Astrocyte (in vitro differentiated cells and primary cell): ENCODE measurements at regions not wholly inside any gene's neighbourhood (a gene's known extent, or its start where the extent isn't known, plus 50 kb on each side); places are given as distances from the start of the nearest gene placed in this dataset.

Experiments used
- DNase-seq: peaks from one replicate; pipeline ENCODE4 v3.0.0-alpha.2; 2010; ENCODE audit warnings: low read depth
- FAIRE-seq: peaks from 2 replicates; lab custom pipeline; 2011; peaks lifted over from hg19 to GRCh38; lab: Jason Lieb, UNC
- H2AFZ ChIP-seq: 2 replicates; pipeline ENCODE4 v1.6.0; 2012; ENCODE audit warnings: low read depth, low read length, inconsistent platforms
- H3K27ac ChIP-seq: 2 replicates; pipeline ENCODE4 v1.5.1; 2011; ENCODE audit warnings: low read depth, low read length, inconsistent platforms
- H3K27me3 ChIP-seq: 2 replicates; pipeline ENCODE4 v1.6.0; 2011; ENCODE audit warnings: low read length, inconsistent platforms; ENCODE audit not compliant: insufficient read depth
- H3K36me3 ChIP-seq: 2 replicates; pipeline ENCODE4 v1.5.1; 2011; ENCODE audit warnings: low read length, inconsistent platforms; ENCODE audit not compliant: insufficient read depth
- H3K4me1 ChIP-seq: 2 replicates; pipeline ENCODE4 v1.5.1; 2011; ENCODE audit warnings: low read length, inconsistent platforms; ENCODE audit not compliant: insufficient read depth
- H3K4me2 ChIP-seq: 2 replicates; pipeline ENCODE4 v1.6.0; 2012; ENCODE audit warnings: low read length, inconsistent platforms
- H3K4me3 ChIP-seq: 2 replicates; pipeline ENCODE4 v1.5.1; 2011; ENCODE audit warnings: low read depth, mild to moderate bottlenecking, low read length, inconsistent platforms; ENCODE audit not compliant: insufficient read depth
- H3K79me2 ChIP-seq: 2 replicates; pipeline ENCODE4 v1.6.0; 2012; ENCODE audit warnings: mild to moderate bottlenecking, low read length, inconsistent platforms; ENCODE audit not compliant: insufficient read depth
- H3K9ac ChIP-seq: 2 replicates; pipeline ENCODE4 v1.6.0; 2012; ENCODE audit warnings: mild to moderate bottlenecking, low read length, inconsistent platforms
- H3K9me3 ChIP-seq: 2 replicates; pipeline ENCODE4 v1.5.1; 2012; ENCODE audit warnings: low read depth, mild to moderate bottlenecking, low read length, inconsistent platforms; ENCODE audit not compliant: insufficient read depth
- H4K20me1 ChIP-seq: 2 replicates; pipeline ENCODE4 v1.6.0; 2012; ENCODE audit warnings: low read length, inconsistent platforms; ENCODE audit not compliant: insufficient read depth
- H3K27ac Mint-ChIP-seq: one replicate; pipeline ENCODE4 v1.8.0; 2021; ENCODE audit warnings: mild to moderate bottlenecking, mixed read lengths; ENCODE audit not compliant: unreplicated experiment
- H3K27me3 Mint-ChIP-seq: one replicate; pipeline ENCODE4 v1.8.0; 2021; ENCODE audit warnings: low read depth, mixed read lengths; ENCODE audit not compliant: unreplicated experiment
- H3K36me3 Mint-ChIP-seq: one replicate; pipeline ENCODE4 v1.8.0; 2021; ENCODE audit warnings: low read depth, mixed read lengths; ENCODE audit not compliant: unreplicated experiment
- H3K4me1 Mint-ChIP-seq: one replicate; pipeline ENCODE4 v1.8.0; 2021; ENCODE audit warnings: low read depth, mixed read lengths; ENCODE audit not compliant: unreplicated experiment
- H3K4me3 Mint-ChIP-seq: one replicate; pipeline ENCODE4 v1.8.0; 2021; ENCODE audit warnings: mild to moderate bottlenecking, moderate library complexity, mixed read lengths; ENCODE audit not compliant: unreplicated experiment
- H3K9me3 Mint-ChIP-seq: one replicate; pipeline ENCODE4 v1.8.0; 2021; ENCODE audit warnings: mild to moderate bottlenecking, mixed read lengths; ENCODE audit not compliant: unreplicated experiment
- EZH2 ChIP-seq: IDR thresholded peaks from 2 replicates; pipeline ENCODE4 v1.6.1; 2012; ENCODE audit warnings: mild to moderate bottlenecking, low read length, inconsistent platforms; ENCODE audit not compliant: insufficient read depth
- TF ChIP-seq, protein P1 (sequence below): IDR thresholded peaks from 2 replicates; pipeline ENCODE4 v1.5.1; 2011; ENCODE audit warnings: low read depth, mild to moderate bottlenecking, inconsistent platforms, low read length, moderate library complexity; ENCODE audit not compliant: insufficient read depth

DNA sequence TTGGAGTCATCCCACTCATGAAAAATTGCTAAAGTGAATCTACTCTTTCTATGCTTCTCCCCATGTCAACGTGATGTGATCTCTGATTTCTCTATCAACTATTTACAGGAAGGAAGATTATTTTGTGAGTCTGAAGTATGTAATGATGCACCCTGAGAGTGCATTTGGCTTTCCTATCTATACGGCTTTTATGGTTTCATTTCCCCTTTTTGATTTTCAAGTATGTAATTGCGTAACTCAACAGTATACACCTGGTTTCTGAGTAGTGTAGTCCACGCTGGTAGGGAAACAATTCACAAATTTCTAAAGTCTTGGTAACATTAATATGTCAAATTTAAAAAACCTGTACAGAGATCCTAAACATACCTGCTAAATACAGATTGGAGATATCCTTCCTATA lies 194.7 kb upstream of the SEMA3A start:
- Histone ChIP-seq H3K79me2 (no peaks in the 10 kb centered on the region), H3K4me3 (no peak overlapping the region), H3K4me2 (no peak overlapping the region), H3K36me3 (no peaks in the 10 kb centered on the region), H3K9ac (no peak overlapping the region), H3K9me3 (no peaks in the 10 kb centered on the region), H3K27ac (no peak overlapping the region), H4K20me1 (no peaks in the 10 kb centered on the region), H3K4me1 (no peaks in the 10 kb centered on the region), H2AFZ (no peak overlapping the region), H3K27me3 (no peaks in the 10 kb centered on the region)
- Mint-ChIP-seq H3K4me1 (peaks cover 2% of the 10 kb centered on the region), H3K9me3 (no peaks in the 10 kb centered on the region), H3K36me3 (no peaks in the 10 kb centered on the region), H3K27ac (no peak overlapping the region), H3K27me3 (no peaks in the 10 kb centered on the region), H3K4me3 (no peak overlapping the region)
- TF ChIP-seq, protein P1, sequence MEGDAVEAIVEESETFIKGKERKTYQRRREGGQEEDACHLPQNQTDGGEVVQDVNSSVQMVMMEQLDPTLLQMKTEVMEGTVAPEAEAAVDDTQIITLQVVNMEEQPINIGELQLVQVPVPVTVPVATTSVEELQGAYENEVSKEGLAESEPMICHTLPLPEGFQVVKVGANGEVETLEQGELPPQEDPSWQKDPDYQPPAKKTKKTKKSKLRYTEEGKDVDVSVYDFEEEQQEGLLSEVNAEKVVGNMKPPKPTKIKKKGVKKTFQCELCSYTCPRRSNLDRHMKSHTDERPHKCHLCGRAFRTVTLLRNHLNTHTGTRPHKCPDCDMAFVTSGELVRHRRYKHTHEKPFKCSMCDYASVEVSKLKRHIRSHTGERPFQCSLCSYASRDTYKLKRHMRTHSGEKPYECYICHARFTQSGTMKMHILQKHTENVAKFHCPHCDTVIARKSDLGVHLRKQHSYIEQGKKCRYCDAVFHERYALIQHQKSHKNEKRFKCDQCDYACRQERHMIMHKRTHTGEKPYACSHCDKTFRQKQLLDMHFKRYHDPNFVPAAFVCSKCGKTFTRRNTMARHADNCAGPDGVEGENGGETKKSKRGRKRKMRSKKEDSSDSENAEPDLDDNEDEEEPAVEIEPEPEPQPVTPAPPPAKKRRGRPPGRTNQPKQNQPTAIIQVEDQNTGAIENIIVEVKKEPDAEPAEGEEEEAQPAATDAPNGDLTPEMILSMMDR, result no peak
- no peak for TF ChIP-seq EZH2
- DNase-seq (no peak), FAIRE-seq (no peak)

DNA sequence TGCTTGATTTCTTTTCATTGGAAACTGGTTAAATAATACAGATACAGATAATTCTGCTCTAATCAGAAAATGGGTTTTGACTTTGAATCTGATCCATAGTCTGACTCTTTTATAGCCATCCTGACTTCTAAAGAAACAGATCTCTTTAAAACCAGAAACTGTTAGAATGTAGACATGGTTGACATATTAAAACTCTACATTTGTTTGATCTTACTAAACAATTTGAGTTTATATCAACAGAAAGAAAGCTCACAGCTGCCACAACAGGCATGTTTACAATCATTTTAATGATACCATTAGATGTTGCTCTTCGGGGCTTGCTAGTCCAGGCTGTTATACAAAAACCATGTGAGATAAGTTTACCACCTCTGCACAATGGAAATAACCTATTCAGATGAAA lies 193.0 kb upstream of the SEMA3A start:
- Histone ChIP-seq H3K27me3 (no peaks in the 10 kb centered on the region), H4K20me1 (no peaks in the 10 kb centered on the region), H3K9me3 (no peaks in the 10 kb centered on the region), H3K36me3 (no peaks in the 10 kb centered on the region), H3K79me2 (no peaks in the 10 kb centered on the region), H3K4me2 (no peak overlapping the region), H2AFZ (no peak overlapping the region), H3K4me3 (no peak overlapping the region), H3K4me1 (no peaks in the 10 kb centered on the region), H3K9ac (no peak overlapping the region), H3K27ac (no peak overlapping the region)
- Mint-ChIP-seq H3K4me3 (no peak overlapping the region), H3K36me3 (no peaks in the 10 kb centered on the region), H3K4me1 (no peaks in the 10 kb centered on the region), H3K27ac (no peak overlapping the region), H3K27me3 (no peaks in the 10 kb centered on the region), H3K9me3 (no peaks in the 10 kb centered on the region)
- no peak for FAIRE-seq
- no peak for TF ChIP-seq EZH2
- TF ChIP-seq, protein P1, result no peak
- no peak for DNase-seq

- no peak for FAIRE-seq
- no peaks in the 10 kb centered on the region for H3K9me3 Mint-ChIP-seq
- no peak for DNase-seq
These were observed 189.8 kb upstream of the SEMA3A start for GRCh38 chr7:84384417-84384816.

More at GRCh38 chr7:84384417-84384816, 189.8 kb upstream of the SEMA3A start:
- Histone ChIP-seq H3K27ac (no peak overlapping the region), H3K9ac (no peak overlapping the region), H3K27me3 (no peaks in the 10 kb centered on the region), H3K4me1 (no peaks in the 10 kb centered on the region), H4K20me1 (no peaks in the 10 kb centered on the region), H3K36me3 (no peaks in the 10 kb centered on the region), H3K79me2 (no peaks in the 10 kb centered on the region), H3K4me3 (no peak overlapping the region), H3K9me3 (no peaks in the 10 kb centered on the region), H3K4me2 (no peak overlapping the region), H2AFZ (no peak overlapping the region)
- Mint-ChIP-seq H3K27ac (no peak overlapping the region), H3K27me3 (no peaks in the 10 kb centered on the region), H3K4me3 (no peak overlapping the region), H3K4me1 (no peaks in the 10 kb centered on the region), H3K36me3 (no peaks in the 10 kb centered on the region)
- no peak for TF ChIP-seq EZH2
- TF ChIP-seq, protein P1, result no peak
